GM10266 (cell line): ENCODE measurements at regions not wholly inside any gene's neighbourhood (a gene's known extent, or its start where the extent isn't known, plus 50 kb on each side); places are given as distances from the start of the nearest gene placed in this dataset.

Experiments used
- DNase-seq: peaks from one replicate; pipeline ENCODE4 v3.0.0; 2012; ENCODE audit errors: extremely low spot score
- TF ChIP-seq, protein P1 (sequence below): IDR thresholded peaks from 2 replicates; pipeline ENCODE4 v1.5.1; 2012; ENCODE audit warnings: mild to moderate bottlenecking, low read depth; ENCODE audit not compliant: control insufficient read depth, insufficient read depth; ENCODE audit errors: missing control alignments

DNA sequence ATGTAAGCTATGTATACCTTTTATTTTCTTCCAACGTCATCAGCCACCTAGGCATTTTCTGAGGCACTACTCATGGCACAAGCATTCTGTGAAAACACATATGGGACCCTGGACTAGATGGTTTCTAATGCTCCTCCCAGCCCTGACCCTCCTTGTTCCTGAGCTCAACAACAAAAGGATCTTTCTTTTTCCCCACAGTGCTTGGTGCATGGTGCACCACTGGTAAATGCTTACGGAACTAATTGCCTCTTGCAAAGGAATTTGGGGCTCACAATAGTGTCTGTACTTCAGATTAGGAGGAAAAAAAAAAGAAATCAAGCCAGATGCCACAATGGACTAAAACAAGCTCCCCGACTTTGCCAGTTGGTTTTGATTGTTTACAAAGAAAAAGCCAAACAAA lies 390.5 kb downstream of the PLPP3 start:
- DNase-seq = no peak
- TF ChIP-seq, protein P1, sequence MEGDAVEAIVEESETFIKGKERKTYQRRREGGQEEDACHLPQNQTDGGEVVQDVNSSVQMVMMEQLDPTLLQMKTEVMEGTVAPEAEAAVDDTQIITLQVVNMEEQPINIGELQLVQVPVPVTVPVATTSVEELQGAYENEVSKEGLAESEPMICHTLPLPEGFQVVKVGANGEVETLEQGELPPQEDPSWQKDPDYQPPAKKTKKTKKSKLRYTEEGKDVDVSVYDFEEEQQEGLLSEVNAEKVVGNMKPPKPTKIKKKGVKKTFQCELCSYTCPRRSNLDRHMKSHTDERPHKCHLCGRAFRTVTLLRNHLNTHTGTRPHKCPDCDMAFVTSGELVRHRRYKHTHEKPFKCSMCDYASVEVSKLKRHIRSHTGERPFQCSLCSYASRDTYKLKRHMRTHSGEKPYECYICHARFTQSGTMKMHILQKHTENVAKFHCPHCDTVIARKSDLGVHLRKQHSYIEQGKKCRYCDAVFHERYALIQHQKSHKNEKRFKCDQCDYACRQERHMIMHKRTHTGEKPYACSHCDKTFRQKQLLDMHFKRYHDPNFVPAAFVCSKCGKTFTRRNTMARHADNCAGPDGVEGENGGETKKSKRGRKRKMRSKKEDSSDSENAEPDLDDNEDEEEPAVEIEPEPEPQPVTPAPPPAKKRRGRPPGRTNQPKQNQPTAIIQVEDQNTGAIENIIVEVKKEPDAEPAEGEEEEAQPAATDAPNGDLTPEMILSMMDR = no peak

DNA sequence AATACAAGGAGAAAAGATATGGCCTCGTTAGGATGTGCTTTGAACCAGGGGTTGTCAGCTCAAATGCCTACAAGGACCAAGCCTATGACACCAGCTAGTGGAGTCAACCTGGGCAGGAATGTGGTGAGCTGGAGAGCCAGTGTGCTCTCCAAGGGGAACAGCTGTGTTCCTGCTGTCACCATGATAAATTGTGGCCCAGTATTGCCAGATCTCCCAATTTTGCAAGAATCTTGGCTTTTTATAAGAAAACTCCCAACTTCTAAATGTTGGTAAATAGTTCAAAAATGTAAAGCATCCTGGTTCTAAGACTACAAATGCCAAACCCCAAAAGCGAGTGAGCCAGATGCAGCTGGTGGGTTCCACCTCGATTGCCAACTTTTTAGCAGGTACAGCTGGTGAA lies 391.1 kb downstream of the PLPP3 start:
- TF ChIP-seq, protein P1 = no peak
- no peak for DNase-seq

DNA sequence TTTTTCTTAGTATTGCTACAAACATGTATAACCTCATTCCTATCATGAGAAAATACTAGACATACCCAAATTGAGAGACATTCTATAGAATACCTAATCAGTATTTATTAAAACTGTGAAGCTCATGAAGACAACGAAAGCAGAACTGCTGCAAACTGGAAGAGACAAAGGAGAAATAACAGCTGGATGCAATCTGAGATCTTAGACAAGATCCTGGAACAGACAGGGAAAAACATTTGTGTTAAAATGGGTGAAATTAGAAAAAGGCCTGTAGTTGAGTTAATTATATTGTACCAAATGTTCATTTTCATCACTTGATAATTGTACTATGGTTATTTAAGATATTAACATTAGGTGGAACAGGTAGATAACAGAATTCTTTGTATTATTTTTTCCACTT lies 392.0 kb downstream of the PLPP3 start:
- TF ChIP-seq, protein P1 = no peak
- DNase-seq = no peak

DNA sequence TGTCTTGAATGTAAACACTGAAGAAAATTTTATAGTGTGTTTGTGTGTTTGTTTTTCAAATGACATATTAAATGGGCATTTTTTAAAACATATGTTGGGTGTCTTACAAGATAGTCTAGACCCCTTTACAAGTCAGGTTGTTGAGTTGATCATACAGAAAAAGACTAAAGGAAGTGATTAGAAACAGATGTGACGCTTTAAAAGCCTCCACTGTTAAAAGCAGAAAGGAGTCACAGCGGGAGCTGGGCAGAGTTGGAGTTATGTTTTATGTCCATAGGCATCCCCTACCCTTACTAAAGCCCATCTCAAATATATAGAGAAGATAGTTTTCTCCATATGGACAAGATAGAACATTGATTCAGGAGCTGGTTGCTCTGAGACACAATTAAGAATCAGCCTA lies 393.9 kb downstream of the PLPP3 start:
- DNase-seq = no peak
- TF ChIP-seq, protein P1 = no peak

DNA sequence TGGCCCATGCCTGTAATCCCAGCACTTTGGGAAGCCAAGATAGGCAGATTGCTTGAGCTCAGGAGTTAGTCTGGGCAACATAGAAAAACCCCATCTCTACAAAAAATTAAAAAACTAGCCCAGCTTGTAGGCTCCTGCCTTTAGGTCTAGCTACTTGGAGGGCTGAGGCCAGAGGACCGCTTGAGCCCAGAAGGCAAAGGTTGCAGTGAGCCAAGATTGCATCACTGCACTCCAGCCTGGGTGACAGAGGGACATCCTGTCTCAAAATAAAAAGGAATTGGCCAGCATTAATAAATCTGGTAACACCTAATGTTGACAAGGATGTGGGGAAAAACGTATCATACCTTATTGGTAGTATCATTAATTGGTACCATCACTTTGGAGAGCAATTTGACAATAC lies 396.2 kb downstream of the PLPP3 start:
- TF ChIP-seq, protein P1 = no peak
- no peak for DNase-seq

DNA sequence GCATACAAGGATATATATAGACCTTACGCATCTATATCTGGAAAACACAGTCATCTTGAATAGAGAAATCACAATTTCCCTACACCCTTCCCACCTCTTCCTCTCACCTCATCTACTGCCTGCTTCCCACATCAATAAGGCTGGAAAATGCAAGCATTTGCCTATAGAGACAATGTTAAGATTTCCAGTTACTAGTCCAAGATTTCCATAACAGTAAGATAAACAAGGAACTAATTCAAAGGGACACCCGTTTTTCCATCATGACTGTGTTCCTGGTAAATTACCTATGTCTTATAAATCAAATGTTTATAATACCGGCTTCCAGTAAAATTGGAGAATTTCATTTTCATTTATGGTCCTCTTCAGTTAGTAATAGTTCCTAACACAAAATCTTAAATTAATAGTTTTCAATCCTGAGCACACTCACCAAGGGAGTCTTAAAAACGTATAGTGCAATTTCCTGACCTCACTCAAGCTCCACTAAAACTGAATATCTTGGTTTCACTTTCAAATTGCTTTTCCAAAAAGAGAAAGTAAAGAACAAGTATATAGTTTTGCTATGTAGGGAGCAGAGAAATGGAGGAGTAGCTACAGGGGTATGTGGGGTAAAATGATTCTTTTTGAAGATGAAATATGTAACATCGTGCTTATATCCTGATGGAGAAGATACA lies 398.7 kb downstream of the PLPP3 start:
- TF ChIP-seq, protein P1 = no peak
- no peak for DNase-seq

DNA sequence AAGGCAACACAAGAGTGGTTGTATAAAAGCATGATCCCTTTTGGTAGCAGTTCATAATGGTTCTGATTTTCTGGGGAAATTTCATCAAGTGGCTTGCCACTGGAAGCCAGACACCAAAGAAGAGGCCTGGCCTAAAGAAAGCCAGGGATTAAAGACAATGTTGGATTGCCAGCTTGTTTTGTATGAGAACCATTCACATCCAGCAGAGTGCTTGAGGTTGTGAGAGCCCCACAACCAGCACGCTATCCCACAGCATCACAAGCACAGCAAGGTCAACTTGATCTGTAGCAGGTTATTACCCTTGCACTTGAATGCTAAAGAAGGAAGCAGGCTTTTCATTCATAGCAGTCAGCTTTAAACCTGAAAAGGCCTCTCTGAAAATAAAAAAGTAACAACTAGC lies 399.8 kb downstream of the PLPP3 start:
- TF ChIP-seq, protein P1 = no peak
- no peak for DNase-seq
